ENCODE measurements at regions not wholly inside any gene's neighbourhood (a gene's known extent, or its start where the extent isn't known, plus 50 kb on each side); places are given as distances from the start of the nearest gene placed in this dataset.

DNA sequence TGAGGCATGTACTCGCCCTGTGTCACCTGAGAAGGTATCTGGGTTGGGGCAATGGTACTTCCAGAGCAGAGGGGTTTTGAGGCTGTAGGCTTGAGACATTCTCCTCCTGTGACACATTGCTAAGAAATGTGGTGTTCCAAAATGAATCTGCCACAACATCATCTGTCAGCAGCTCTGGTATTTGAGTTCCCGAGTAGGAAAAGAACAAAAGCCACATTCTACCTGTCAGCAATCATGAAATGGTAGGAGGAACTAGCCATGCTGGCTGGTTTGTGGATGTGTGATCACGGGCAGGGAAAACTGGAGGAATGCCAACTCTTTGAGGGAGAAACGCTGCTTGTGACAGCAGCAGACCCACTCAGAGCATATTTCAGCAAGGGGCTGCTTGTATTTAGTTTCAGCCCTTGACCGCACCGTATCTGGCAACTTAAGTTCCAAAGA is 579.4 kb upstream of the TBL1XR1 start:
- TF ChIP-seq, protein P1, sequence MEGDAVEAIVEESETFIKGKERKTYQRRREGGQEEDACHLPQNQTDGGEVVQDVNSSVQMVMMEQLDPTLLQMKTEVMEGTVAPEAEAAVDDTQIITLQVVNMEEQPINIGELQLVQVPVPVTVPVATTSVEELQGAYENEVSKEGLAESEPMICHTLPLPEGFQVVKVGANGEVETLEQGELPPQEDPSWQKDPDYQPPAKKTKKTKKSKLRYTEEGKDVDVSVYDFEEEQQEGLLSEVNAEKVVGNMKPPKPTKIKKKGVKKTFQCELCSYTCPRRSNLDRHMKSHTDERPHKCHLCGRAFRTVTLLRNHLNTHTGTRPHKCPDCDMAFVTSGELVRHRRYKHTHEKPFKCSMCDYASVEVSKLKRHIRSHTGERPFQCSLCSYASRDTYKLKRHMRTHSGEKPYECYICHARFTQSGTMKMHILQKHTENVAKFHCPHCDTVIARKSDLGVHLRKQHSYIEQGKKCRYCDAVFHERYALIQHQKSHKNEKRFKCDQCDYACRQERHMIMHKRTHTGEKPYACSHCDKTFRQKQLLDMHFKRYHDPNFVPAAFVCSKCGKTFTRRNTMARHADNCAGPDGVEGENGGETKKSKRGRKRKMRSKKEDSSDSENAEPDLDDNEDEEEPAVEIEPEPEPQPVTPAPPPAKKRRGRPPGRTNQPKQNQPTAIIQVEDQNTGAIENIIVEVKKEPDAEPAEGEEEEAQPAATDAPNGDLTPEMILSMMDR (conservative IDR thresholded peaks at IDR 0.05) = no peak
- no peak for TF ChIP-seq ZFX (IDR thresholded peaks at IDR 0.05)

All from C4-2B (cell line).